CD4-positive, alpha-beta T cell treated with Interleukin-17A for 4 hours (primary cell): ENCODE measurements at regions not wholly inside any gene's neighbourhood (a gene's known extent, or its start where the extent isn't known, plus 50 kb on each side); places are given as distances from the start of the nearest gene placed in this dataset.

Experiments
- DNase-seq: peaks from one replicate; pipeline ENCODE4 v3.0.0-alpha.2; 2020; ENCODE audit warnings: mixed read lengths

DNA sequence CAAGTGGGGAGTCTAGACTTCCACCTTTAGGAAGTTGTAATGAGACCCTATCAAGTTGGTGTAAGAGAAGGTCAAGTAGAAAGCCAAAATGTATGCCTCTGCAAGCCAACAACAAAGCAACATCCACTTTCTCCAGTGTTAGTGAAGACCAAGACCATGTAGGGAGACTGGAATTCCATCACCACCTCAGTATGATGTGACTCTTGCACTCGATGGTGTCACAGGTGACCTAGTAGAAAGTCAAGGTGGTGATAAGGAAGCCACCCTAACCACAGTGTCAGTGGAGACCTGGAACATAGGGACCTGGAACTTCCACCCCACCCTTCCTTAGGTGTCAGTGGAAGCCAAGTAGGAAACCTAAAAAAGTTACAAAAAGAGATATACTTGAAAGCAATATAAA lies 278.1 kb upstream of the KCNMB2 start:
- DNase-seq: no peak

DNA sequence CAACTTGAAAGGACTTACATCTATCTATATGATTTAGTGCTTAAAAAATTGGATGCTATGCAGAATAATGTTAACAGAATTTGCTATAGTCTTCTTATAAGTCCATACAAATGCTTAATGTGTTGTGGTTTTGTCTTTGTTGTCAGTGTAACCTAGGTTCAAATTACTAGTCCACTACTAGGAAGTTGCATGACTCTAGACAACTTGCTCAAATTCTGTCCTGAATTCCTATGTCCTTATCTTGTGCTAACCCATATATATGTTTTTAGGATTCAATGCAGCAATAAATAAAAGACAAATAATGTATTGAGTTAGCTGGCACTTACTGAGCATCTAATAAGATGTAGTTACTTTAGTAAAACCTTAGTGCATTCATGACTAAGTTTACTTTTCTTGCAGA lies 276.5 kb upstream of the KCNMB2 start:
- no peak for DNase-seq

DNA sequence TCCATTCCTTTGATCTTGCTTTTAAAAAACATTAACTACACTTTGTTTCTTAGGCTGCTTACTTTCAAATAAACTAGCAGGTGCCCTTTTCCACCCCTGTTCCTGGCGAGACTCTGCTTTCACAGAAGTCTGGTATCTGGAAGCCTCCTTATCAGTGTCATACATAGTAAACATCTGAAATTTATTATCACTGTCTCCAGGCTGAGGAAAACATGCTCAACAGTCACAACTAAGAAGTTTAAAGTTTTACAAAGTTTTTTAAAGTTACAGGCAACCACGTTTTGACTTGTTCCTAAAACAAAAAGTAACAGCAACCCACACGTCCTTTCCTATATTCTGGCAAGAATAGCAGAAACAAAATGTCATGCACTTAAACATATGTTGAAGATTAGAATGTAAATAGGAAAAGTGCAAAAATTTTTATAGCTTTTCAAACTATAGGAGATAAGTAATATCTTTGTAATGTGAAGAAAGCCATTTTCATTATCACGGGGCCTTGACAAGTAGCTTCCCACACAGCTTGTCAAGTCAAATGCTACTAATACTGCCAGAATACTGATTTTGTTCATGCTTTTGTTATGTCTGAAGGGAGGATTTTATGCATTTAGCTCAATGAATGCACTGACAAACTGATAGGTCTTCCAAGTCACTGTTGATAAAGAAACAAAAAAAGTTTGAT lies 275.2 kb upstream of the KCNMB2 start:
- DNase-seq: no peak

DNA sequence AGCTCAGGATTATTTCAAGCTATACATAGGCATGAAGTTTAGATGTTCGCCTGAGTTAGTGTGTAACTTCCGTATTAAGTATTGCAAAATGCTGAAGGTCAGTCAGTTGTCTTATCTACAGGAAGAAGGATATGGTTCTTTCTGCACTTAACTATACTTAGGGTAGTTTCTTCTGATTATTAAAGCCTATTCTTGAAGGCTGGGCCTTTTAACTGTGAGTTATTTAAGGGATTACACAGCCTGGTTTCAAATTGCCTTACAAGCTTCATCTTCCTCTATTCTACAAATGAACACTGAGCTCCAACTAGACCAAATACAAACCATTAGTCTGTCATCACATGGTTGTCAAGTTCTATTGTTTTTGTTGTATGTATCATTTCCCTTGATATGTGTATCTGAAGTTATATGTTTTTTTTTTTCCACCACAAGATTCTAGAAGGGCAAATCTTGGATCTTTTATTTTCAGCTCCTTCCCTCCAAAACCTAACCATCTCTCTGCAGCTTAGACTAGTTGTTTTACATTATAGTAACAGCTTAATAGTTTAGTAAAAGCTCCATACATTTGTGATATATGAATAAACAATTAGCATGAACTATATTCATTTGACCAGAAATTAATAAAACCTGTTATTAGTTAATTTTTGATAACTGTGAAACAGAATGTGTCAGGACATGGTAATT lies 272.9 kb upstream of the KCNMB2 start:
- DNase-seq: no peak

DNA sequence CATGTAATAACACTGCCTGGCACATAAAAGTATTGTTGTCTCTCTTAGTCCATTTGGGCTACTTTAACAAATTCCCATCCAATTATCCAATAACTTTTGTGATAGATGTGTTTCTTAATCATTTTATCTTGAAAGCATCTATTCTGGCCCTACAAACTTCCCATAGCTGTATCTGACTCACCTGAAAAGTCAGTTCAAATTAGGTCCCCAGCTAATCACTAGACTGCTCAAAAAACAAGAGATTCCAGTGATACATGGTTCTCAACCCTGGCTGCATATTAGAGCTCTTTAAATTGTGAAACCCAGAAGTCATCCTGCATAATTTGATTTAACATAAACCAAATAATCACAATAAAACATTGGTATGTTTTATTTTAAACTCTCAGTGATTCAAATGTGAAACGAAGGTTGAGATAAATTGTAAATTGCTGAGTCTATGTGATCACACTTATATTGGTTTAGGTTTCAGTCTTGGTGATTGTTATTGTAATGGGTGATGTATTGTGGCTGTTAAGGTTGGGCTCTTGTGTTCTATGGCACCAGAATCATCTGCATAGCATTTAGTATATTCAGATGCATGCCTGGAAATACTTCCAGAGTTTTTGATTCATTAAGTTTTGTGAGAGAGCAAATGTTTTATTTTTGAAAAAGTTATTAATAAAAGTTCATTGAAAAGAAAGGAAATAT lies 268.9 kb upstream of the KCNMB2 start:
- DNase-seq: no peak

DNA sequence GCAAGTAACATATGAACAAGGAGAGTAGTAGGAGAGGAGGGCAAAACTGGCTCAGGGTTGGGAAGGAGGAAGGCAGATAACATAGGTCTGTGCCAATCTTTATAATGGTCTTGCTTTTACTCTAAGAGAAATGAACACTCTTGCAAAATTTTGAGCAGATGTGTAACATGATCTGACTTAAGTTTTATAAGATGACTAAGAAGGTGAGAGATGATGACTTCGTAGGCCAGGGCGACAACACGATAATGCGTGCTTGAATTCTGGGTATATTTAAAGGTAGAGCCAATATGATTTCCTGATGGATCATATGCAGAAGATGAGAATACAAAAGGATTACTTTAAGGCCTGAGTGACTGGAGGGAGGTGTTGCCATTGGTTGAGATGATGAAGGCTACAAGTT lies 265.4 kb upstream of the KCNMB2 start:
- no peak for DNase-seq

DNA sequence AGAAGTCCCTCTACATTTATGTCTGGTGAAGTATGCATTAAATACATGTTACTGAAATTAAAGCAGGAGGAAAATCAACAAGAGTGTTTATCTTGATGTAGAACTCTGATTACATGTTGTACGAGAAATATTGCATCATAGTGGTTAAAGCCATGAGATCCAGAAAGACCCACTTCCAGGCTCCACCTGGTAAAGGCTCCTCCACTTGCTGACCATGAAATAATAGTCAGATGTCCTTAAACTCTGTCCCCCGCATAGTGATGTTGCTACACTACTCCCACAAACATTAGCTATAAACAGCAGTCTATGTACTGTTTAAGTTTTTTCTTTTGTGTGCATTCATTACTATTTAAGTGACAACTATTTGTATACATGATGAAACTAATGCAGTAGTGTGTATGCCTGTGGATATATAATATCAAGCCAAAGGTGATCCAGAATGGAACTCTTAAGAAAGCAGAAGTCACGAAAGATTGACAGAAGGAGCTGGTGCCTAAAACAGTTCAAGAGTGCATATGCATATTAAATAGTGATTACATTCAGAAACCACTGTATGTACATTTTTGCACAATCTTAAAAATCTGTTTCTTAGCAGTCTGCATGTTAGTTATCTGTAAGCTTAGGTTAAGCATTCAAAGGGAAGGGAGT lies 264.4 kb upstream of the KCNMB2 start:
- DNase-seq: no peak

DNA sequence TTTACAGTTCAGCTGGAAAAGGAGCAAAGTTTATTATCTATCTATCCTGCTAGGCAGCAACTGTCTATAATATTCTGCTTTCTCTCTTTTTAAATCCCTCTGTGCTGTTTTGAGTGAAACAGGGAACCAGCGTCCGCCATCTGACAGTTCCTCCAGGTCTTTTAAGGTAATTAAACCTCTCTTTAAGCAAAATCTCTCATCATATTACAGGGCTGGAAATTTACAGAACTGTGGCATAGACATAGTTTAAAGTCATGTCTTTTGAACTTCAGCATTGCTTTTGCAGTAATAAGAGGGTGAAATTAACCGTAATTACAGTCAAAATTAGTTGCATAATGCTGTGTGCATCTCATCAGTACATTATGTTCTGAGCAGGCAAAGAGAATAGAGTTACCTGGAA lies 263.4 kb upstream of the KCNMB2 start:
- DNase-seq: no peak

DNA sequence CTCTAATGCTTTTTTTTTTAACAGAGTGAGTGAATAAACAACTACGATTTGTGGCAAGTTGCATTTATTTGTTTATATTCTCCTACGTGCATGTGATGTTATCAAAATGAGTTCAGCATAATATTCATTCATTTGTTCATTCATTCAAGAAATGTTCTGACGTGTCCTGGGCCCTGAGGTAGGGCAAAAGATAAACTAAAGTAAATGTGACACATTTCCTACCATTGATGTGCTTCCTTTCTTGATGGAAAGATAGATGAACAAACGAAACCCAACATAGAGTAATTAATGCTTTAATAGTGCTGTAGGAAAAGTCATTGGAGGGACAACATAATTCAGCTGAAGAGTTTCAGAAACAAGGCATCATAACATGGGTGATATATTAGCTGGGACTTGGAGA lies 261.5 kb upstream of the KCNMB2 start:
- no peak for DNase-seq

DNA sequence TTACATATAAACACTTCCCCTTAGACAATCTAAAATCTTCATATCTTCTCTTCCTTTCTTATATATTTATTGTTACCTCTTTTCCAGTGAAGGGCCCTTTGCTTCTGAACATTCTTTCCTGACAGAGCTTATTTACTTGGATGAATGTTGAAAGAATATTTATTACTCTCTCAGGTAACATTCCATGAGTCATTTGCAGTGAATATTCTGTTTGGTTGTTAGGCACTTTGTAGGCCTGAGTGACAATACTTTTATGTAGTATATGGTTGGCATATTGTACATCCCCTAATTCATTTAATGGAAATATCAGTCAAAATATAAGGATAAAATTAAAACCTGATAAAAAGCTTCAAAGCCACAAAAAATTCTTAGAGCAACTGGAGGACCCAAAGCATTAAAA lies 260.9 kb upstream of the KCNMB2 start:
- no peak for DNase-seq

DNA sequence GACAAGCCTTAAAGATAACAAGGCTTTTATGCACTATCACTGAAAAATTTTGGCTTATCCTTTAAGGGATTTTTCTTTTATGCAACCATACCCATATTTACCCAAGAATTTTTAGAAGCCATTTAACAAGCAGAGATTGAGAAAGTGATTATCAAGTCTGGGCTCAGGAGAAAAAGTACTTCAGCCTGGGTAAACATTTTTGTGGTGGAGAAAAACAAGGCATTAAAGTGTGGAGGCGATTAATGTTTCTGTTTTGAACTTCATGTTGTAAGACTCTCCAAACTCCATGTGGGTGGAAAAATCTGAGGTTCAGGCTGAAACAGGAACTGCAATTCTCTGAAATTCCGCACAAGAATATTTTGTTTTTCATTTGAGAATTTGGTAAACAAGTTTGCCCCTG lies 260.4 kb upstream of the KCNMB2 start:
- no peak for DNase-seq

DNA sequence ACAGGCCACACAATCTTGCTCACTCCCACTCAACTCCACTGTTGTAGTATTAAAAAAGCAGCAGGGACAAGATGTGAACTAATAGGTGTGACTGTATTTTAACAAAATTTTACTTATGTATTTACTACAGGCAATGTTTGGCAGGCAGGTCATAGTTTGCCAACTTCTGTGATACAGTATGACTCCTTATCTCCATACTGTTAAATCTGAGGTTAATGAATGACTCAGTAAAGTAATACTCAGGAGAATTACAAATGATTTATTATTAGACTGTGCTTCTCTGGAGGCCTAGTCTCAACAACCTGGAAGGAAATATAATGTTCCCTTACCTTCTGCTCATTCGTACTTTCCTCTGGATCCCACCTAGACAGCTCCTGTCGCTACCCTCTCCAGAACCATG lies 258.6 kb upstream of the KCNMB2 start:
- no peak for DNase-seq

DNA sequence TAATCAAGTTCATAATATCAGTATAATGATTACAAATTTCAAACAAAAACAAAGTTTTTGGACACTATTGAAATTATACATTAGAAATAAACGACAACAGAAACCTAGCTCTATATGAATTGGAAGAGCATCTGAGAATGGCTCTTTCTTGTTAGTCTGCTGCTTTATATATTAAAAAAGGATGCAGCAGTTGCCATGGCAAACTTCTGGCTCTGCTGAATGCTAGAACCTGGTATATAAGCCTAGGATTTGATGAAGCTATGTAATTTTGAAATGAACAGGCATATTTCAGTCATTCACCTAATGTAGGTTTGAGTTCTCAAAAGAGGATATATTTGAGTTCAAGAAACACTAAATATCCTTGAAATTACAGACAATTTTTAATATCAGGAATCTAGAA lies 252.7 kb upstream of the KCNMB2 start:
- DNase-seq: no peak

DNA sequence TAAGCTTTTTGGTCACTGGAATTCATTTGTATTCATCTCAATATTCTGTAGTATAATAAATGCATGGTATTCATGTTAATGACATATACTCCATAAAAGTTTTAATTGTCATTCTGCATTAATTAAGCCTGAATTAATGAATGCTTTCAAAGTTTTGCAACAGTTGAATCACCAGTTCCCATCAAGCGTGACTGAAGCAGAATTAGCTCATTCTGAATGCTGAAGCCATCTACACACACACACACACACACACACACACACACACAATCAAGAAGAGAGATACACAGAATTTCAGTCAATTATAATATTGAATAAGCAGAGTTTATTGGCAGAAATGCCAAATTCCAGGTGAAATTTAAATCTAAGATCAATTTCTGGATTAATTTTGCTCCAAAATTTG lies 252.1 kb upstream of the KCNMB2 start:
- no peak for DNase-seq

DNA sequence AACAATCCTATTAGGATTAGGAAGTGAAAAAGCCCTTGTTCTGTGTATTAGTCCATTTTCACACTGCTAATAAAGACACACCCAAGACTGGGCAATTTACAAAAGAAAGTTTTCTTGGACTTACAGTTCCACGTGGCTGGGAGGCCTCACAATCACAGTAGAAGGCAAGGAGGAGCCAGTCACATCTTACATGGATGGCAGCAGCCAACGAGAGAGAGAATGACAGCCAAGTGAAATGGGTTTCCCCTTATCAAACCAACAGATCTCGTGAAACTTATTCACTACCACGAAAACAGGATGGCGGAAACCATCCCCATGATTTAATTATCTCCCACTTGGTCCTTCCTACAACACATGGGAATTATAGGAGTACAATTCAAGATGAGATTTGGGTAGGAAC lies 248.2 kb upstream of the KCNMB2 start:
- no peak for DNase-seq

DNA sequence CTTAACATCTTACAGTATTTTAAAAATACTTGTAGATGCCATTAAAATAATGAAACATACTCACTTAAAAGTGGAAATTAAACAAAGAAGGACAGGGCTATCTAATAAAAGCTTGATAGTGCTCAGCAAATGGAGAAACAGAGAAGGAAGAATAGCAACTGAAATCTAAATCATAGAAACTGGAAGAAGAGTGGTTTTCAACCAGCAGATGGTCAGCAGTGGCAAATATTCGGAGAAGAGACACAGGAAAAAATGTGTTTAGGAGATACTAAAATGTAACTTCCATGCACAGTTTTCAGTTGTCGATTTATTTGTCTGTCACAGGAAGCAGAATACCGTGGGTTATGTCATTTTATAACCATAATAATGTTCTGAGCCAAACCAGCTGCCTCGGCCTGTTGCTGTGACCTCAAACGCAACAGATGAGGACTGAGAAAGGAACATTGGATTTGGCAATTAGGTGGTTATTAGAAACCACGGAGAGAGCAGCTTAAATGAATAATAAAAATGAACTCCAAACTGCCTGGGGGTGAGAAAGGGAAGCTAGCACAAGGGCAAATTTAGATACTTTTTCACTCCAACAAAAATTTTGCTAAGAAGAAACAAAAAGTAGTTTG lies 246.6 kb upstream of the KCNMB2 start:
- no peak for DNase-seq

DNA sequence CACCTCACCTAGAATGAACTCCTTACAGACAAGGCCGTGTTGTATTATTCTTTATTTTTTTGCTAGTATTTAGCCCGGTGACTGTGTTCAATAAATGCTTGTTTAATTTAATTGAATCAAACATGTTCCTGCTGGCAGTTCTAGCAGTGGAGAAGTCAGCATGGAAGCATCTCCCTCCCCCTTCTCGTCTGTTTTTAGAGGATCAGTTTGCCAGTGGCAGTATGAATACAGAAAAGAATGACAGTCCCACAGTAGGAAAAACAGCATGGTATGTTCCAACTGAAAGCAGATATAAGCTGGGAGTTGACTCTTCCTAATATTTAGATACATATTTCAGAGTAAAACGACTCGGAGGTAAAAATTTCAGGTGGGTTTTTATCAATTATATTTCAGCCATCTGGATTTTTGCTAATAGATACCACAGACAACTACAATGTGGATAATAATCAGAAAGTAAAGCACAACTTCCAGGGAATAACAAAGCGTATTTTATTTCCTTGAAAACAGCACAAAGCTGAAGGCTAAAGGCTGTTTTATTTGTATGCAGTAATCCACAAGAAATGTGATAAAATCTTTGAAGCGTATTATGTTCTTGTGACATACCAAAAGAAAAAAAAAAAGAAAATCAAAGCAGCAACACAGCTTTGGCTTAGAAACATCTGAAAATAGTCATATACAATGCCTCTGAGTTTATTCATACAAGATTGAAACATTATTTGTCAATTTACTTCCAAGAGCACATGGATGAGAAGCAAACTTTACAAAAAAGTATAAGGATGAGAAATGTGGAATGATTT lies 244.5 kb upstream of the KCNMB2 start:
- DNase-seq: no peak

DNA sequence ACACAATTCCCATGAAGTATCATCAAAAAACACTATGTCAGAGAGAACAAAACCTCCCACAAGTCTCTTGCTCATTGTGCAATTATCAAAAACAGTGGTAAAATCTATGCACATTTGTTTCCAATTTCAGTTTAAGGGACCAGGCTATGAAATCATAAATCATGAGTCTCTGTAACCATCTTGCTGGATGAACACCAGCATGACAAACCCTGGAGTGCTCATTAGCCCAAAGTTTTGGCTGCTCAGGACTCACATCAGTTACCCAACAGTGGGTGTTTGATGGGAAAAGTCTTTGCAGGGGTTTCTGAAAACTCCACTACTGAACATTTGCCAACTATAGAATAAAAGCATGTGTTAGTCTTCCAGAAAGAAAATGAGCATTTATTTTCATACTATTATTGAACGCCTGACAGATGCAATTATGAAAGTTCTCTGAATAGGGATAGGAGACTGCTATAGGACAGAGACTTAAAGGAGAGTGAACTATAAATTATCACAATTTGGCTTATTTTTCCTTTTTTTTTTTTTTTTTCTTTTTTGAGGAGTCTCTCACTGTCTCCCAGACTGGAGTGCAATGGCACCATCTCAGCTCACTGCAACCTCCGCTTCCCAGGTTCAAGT lies 240.8 kb upstream of the KCNMB2 start:
- DNase-seq: no peak

DNA sequence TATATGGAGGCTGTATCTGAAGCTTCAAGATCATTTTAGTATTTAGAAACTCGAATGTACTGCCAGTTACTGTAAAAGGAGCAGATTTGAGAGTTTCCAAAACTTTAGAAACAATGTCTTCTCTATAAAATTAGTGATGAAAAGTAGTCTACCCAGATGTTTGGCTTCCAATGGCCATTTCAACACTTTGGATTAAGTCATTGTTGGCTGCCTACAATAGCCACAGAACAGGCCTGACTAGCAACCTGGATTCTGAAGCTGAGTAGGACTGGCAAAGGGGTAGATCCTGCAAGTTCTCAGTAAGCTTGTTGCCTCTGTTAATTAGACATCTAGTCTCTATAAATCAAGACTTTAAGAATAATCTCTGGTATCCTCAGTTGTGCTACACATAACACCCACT lies 239.0 kb upstream of the KCNMB2 start:
- DNase-seq: no peak

DNA sequence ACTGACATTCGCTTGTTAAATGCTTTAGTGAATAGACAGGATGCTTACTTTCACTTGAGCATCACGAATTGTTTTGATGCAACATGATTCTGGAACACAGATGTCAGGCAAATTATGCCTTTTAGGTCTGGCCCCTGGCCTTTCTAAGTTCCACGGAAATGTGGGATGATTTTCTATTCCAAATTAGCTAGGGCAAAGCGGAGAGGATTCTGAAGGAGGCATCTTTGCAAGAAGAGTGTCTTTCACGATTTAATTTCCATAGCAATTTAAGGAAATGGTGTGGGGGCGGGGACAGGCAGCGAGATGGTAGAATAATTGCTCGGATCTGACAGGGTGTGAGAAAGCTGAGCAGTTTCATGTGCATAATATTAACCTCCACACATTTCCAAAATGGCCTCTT lies 238.5 kb upstream of the KCNMB2 start:
- DNase-seq: no peak

DNA sequence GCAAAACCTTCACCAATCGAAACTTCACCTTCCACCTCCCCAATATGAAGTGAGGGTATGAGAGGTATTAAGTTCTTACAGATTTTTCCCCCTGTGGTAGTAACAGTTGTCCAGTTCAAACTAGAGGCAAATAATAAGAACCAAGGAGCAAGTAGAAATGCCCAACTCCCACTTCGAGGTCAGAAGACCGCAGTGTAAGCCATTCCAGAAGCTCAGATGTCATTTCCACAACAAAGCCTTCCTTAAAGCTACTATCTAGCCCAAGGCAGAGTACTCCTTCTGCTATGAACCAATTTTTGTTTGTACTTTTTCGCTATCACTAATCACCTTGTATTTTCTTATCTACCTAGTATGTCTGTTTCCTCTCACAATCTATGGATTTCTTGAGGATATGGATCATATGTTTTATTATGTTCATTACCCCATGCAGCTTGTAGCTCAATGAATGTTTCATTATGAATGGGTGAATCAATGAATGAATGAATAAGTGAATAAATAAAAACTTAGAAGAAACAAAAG lies 235.7 kb upstream of the KCNMB2 start:
- no peak for DNase-seq
